ENCODE measurements at regions not wholly inside any gene's neighbourhood (a gene's known extent, or its start where the extent isn't known, plus 50 kb on each side); places are given as distances from the start of the nearest gene placed in this dataset.

DNA sequence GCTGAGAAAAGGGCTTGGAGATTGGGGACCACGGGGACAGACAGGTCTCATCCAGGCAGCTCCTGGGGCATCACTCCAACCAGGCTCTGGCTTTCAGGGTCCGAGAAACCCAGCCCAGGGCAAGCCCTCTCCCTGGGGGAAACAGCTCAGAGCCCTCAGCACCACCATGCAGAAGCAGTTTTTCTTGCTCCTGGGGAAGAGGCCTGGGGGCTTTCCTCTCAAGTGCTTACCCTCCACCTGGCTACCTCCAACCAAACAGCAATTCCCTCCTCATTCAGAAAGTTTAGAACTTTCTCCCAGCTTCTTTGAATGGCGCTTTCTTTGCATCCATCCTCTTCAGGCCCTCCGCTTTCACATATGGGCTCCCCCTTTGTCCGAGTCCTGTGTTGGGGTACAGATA, 110.4 kb upstream of the PHACTR3 start:
- no peaks in the 10 kb centered on the region for H3K9me1 ChIP-seq (ENCODE audit: insufficient read depth, low read length)
- no peak overlapping the region for H2BK5ac ChIP-seq (ENCODE audit: low read depth, low read length, poor library complexity, severe bottlenecking)
- no peak overlapping the region for H4K91ac ChIP-seq (ENCODE audit: insufficient read depth, low read depth, low read length)
- intact Hi-C loops (cut with micrococcal nuclease) = loop anchor here (10.0 kb wide), 1 partner anchor 409 kb away; no protein-coding TSS in a partner anchor
- H3K9me3 ChIP-seq (ENCODE audit: control insufficient read depth, insufficient read depth, low read length) = no peaks in the 10 kb centered on the region
- no peak overlapping the region for H3K18ac ChIP-seq (ENCODE audit: low read depth, low read length)
- no peak overlapping the region for H3K4me3 ChIP-seq (ENCODE audit: insufficient read depth, low read depth, low read length)
- POLR2A ChIA-PET (ENCODE audit: unreplicated experiment) = no interaction called here
- no peaks in the 10 kb centered on the region for H3K4me1 ChIP-seq (ENCODE audit: control insufficient read depth, insufficient read depth, low read length)
- no peak overlapping the region for H3K4me2 ChIP-seq (ENCODE audit: low read depth, low read length)
- DNase-seq = no peak
- no peak overlapping the region for H3K23ac ChIP-seq (ENCODE audit: low read depth, low read length)
- H3K27me3 ChIP-seq (ENCODE audit: control insufficient read depth, insufficient read depth, low read length) = no peaks in the 10 kb centered on the region
- no peaks in the 10 kb centered on the region for H4K20me1 ChIP-seq (ENCODE audit: insufficient read depth, low read length)
- no peak overlapping the region for H2AK5ac ChIP-seq (ENCODE audit: low read depth, low read length)
- H3K27ac ChIP-seq (ENCODE audit: insufficient read depth, low read length) = no peak overlapping the region
- dilution Hi-C loops (cut with HindIII; ENCODE audit: low sequenced_read_pairs, unreplicated experiment) = no loop called here
- TF ChIP-seq, protein P1, sequence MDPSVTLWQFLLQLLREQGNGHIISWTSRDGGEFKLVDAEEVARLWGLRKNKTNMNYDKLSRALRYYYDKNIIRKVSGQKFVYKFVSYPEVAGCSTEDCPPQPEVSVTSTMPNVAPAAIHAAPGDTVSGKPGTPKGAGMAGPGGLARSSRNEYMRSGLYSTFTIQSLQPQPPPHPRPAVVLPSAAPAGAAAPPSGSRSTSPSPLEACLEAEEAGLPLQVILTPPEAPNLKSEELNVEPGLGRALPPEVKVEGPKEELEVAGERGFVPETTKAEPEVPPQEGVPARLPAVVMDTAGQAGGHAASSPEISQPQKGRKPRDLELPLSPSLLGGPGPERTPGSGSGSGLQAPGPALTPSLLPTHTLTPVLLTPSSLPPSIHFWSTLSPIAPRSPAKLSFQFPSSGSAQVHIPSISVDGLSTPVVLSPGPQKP (IDR thresholded peaks at IDR 0.05; ENCODE audit: borderline replicate concordance, low read depth, low read length) = no peak
- TF ChIP-seq MAZ (IDR thresholded peaks at IDR 0.05; ENCODE audit: borderline replicate concordance, low read depth, low read length) (no peak), POLR2A (IDR thresholded peaks at IDR 0.05; ENCODE audit: low read depth, low read length) (no peak), CHD1 (IDR thresholded peaks at IDR 0.05; ENCODE audit: low read depth, low read length) (no peak), MXI1 (IDR thresholded peaks at IDR 0.05; ENCODE audit: borderline replicate concordance, low read depth, low read length) (no peak), BHLHE40 (IDR thresholded peaks at IDR 0.05; ENCODE audit: low read depth, low read length) (no peak), RAD21 (IDR thresholded peaks at IDR 0.05; ENCODE audit: low read length) (no peak), MAFK (IDR thresholded peaks at IDR 0.05; ENCODE audit: low read depth, low read length) (no peak), NFE2L2 (IDR thresholded peaks at IDR 0.05; ENCODE audit: low read depth, low read length) (no peak), CEBPB (IDR thresholded peaks at IDR 0.05; ENCODE audit: low read depth, low read length) (no peak), RFX5 (IDR thresholded peaks at IDR 0.05; ENCODE audit: low read depth, low read length) (no peak), SMC3 (IDR thresholded peaks at IDR 0.05; ENCODE audit: low read depth, low read length) (no peak), RCOR1 (IDR thresholded peaks at IDR 0.05; ENCODE audit: insufficient replicate concordance, low read length) (no peak), FOS (IDR thresholded peaks at IDR 0.05; ENCODE audit: low read depth, low read length) (no peak)
- TF ChIP-seq, protein P2, sequence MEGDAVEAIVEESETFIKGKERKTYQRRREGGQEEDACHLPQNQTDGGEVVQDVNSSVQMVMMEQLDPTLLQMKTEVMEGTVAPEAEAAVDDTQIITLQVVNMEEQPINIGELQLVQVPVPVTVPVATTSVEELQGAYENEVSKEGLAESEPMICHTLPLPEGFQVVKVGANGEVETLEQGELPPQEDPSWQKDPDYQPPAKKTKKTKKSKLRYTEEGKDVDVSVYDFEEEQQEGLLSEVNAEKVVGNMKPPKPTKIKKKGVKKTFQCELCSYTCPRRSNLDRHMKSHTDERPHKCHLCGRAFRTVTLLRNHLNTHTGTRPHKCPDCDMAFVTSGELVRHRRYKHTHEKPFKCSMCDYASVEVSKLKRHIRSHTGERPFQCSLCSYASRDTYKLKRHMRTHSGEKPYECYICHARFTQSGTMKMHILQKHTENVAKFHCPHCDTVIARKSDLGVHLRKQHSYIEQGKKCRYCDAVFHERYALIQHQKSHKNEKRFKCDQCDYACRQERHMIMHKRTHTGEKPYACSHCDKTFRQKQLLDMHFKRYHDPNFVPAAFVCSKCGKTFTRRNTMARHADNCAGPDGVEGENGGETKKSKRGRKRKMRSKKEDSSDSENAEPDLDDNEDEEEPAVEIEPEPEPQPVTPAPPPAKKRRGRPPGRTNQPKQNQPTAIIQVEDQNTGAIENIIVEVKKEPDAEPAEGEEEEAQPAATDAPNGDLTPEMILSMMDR (conservative IDR thresholded peaks at IDR 0.05; ENCODE audit: low read depth, low read length) = no peak
- TF ChIP-seq, protein P3, sequence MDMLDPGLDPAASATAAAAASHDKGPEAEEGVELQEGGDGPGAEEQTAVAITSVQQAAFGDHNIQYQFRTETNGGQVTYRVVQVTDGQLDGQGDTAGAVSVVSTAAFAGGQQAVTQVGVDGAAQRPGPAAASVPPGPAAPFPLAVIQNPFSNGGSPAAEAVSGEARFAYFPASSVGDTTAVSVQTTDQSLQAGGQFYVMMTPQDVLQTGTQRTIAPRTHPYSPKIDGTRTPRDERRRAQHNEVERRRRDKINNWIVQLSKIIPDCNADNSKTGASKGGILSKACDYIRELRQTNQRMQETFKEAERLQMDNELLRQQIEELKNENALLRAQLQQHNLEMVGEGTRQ (IDR thresholded peaks at IDR 0.05; ENCODE audit: low read depth, low read length) = no peak
- BruUV-seq (replicated peaks) = no TSS peak
- in situ Hi-C loops (cut with MboI; ENCODE audit: low sequenced_read_pairs) = loop anchor here (10.0 kb wide), 1 partner anchor 629 kb away; no protein-coding TSS in a partner anchor
- no peak overlapping the region for H4K5ac ChIP-seq (ENCODE audit: low read depth, low read length)
- no peak overlapping the region for H3K56ac ChIP-seq (ENCODE audit: extremely low read depth, insufficient read depth, low read length)
- no peak overlapping the region for H2BK20ac ChIP-seq (ENCODE audit: low read depth, low read length)
- H3K9ac ChIP-seq (ENCODE audit: low read depth, low read length) = no peak overlapping the region
- no peak overlapping the region for H2AK9ac ChIP-seq (replicated peaks; ENCODE audit: low read depth, low read length, poor library complexity)
- H4K8ac ChIP-seq (ENCODE audit: low read depth in 2 of 2, low read length in 2 of 2) = no peak overlapping the region
- H3K79me1 ChIP-seq (ENCODE audit: low read depth in 1 of 2, low read length in 2 of 2) = no peaks in the 10 kb centered on the region
- no peak for ATAC-seq (ENCODE audit: low read depth)
- no peak overlapping the region for H2BK120ac ChIP-seq (ENCODE audit: low read depth, low read length)
- no peak overlapping the region for H3K14ac ChIP-seq (replicated peaks; ENCODE audit: low read depth, low read length)
- H2AFZ ChIP-seq (replicated peaks; ENCODE audit: low read length, poor library complexity) = no peak overlapping the region
- H2BK15ac ChIP-seq (ENCODE audit: low read depth, low read length) = no peak overlapping the region
- WGBS, 2 experiments (ENCODE audit: extremely low coverage in 2 of 2, insufficient read length in 1 of 2) = 73% methylated on average over 2 of the region's 5 CpGs; no CpG with 5 or more reads in 1 of the 2 experiments
- CTCF ChIA-PET = no interaction called here
- no peaks in the 10 kb centered on the region for H3K36me3 ChIP-seq (ENCODE audit: control insufficient read depth, insufficient read depth, low read length)
- H3K4ac ChIP-seq (ENCODE audit: low read depth, low read length) = no peak overlapping the region
